Suppressor macrophage (primary cell): ENCODE measurements at regions not wholly inside any gene's neighbourhood (a gene's known extent, or its start where the extent isn't known, plus 50 kb on each side); places are given as distances from the start of the nearest gene placed in this dataset.
"Not testable (repeated sequence)": the region's sequence is repeated elsewhere in the genome, so short reads cannot be mapped to it uniquely, and the experiment has no call there.

Source experiments
- DNase-seq, 4 experiments: peaks; one replicate each; pipeline ENCODE4 v3.0.0-alpha.2; 2020 to 2022

DNA sequence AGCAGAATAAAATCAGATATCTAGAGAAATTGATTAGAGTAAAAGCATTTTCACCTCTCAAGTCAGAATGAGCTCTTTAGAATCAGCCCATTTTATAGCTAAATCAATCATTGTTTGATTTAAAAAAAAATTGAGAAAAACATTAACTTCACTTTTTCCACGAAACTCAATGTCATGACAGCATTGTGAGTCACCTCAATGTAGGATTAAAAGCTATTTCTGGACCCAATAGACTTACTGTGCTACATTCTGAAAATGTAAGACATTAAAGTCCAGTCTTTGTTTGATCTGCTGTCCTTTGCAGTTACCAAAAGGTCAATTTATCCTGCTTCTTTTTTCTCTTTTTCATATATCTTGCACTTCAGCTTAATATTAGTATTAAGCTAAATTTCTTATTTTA lies 519.4 kb upstream of the ZNF337 start:
- no peak for DNase-seq

DNA sequence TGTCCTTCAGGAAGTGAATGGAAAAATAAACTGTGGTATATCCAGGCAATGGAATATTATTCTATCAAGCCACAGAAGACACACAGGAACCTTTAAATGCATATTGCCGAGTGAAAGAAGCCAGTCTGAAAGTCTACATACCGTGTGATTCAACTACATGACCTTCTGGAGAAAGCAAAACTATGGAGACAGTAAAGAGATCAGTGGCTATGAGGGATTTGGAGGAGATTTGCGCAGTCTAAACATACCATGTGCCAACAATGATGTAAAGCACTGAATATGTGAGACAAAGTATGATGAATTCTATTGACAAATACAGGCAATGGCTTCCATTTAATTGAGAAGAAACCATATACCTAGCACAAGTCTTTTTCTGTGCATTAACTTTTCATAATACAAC lies 518.3 kb upstream of the ZNF337 start:
- no peak for DNase-seq

DNA sequence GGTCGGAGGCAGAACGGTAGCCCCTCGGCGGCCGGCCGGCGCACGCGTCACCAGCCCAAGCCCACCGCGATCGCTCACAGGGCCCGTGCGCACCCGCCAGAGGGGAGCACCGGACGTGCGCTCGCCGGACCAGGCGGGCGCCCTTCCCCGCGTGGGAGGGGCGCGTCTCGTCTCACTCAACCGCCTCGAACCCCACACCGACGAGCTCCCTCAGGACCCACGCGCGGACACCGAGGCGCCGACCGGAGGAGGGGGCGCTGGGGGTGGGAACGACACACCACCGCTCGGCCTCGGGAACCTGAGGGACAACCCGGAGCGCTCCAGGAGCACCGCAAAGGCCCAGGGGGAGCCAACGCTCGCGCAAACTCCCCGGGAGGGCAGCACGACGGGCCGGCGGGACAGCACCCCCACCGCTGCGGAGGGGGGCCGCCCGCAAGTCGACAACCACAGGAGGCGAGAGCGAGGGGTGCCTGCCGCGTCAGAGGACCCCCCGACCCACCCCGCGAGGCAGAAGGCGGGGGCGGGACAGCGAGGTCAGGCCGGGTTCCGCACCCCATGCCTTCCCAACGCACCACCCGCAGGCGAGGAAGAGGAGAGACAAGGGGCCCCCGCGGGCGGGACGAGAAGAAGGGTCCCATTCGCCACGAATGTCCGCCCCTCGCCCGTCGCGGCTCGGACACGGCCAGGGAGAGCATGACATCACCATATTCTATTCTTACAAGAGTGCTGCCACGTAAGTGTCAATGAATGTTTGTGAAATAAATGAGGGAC lies 512.7 kb upstream of the ZNF337 start:
- DNase-seq = peak in 1 of 4 experiments; percentile 5

DNA sequence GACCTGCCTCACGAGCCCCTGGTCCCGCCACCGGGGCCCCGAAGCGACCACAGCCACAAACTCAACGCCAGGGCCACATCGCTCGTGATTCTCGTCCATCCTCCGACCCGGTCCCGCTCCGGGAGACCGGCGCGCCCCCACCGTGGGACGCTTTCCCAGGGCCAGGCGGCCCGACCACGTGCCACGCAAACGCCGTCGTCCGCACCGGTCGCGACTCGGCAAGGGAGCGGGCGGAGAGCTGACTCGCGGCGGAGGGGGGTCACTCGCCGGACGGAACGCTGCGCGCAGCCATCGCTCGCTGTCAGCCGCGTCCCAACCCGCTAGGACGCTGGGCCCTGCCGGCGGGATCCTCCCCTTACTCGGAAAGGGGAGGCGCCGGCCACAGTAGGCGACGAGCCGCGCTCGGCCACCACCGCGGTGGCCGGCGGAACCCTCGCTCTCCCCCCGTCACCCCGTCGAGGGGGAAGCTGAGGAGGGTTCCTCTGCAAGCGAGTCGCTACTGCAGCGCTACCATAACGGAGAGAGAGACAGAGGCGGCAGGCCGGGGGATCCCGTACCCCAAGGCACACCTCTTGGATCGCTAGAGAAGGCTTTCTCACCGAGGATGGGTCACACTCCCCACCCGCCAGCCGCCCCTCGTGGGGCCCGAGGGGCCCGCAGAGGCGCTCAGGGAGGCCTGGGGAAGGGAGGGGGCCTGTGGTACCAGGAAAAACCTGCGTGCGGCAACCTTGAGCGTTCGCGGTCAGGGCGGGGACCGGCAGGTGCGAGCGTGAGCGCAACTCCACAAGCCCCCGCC lies 511.8 kb upstream of the ZNF337 start:
- no peak for DNase-seq

DNA sequence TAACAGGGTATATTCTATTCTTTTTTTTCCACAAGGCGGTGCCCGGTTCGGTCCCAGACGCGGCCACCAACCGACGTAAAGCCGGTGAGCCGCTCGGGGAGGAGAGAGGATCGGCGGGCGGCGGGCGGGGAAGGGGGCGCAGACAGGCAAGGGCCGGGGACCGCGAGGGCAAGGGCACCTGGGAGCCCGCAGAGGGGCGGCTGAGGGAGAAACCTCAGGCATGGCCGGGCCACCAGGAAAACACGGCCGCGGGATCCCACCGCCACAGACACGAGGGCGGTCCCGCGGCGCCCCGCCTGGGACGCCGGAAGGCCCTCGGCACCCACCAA lies 511.3 kb upstream of the ZNF337 start:
- DNase-seq = not testable (repeated sequence)

DNA sequence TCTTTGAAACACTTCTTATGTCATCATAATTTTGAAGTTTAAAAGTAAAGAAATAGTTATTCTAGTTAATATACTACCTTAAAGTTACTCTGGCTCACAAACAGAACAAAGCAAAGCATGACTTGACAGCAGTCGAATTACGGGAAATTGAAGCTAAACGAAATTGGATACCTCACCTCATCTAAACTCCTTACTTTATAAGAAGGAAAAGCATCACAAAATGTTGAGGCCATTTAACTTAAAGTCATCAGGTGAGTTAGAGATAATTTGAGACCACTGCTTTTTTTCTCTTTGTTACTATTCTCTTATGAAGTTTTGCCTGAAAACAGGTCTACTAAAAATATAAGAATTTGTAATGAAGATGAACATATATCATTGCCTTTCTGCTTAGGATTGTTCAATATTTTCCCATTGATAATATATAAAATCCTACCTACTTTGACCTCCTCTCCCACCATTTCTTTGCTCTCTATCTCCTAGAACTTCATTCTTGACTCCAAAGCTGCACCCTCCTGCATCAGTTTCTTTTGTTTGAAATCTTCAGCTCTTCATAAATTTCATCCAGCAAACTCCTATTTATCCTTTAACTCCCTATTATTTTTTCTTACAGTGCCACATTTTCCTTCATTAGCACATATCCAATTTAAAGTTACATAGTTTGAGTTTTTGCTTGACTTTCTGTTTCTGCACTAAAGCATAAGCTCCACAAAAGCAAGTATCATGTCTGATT lies 510.7 kb upstream of the ZNF337 start:
- DNase-seq = no peak

DNA sequence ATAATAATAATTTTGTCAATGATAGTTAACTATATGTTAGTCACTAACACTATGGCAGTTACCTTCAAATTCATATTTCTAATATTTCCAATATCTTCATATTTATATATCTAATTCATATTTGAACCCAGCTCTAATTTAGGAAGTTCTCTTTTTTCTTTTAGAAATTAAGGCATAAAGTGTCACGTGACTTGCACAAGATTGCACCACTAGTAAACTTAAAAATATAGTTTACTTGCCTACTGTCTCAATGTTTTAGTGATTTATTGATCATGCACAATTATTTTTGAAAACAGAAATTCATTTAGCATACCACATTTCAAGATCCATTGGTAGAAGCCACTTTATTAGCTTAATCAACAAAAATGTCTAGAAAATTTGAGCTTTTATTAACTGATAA lies 508.7 kb upstream of the ZNF337 start:
- DNase-seq = no peak

DNA sequence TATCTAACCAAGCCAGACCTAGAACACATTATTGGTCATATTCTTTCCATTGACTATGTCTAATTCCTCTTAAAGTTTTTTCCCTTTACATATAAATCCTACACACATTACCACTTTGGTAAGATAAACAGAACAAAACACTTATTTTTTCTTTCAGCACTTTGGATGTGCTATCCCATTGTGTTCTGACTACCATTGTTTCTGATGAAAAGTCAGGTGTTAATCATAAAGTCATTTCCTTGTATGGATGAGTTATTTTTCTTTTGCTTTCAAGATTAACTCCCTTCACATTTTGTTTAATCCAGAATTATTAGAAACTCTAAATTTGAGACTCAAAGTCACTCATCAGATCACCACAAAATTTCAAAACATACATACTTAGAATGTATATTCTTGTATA lies 504.4 kb upstream of the ZNF337 start:
- DNase-seq = not testable (repeated sequence)

DNA sequence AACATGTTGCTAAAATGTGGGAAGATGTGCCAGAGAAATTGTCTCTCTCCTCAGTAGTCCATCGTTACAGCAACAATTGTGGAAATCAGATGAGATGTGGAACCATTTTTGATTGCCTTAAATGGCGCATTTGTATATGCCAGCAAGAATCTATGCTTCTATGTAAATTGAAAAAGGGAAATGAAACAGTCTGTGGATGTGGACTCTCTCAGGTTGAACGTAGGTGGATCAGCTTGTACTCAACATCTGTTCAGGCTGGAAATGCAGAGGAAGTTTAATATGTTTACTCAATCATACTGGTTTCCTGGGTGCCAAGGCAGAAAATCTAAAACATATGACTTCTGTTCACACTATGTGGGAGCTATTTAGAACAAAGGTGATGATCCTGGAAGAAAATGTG lies 490.7 kb upstream of the ZNF337 start:
- DNase-seq = not testable (repeated sequence)

DNA sequence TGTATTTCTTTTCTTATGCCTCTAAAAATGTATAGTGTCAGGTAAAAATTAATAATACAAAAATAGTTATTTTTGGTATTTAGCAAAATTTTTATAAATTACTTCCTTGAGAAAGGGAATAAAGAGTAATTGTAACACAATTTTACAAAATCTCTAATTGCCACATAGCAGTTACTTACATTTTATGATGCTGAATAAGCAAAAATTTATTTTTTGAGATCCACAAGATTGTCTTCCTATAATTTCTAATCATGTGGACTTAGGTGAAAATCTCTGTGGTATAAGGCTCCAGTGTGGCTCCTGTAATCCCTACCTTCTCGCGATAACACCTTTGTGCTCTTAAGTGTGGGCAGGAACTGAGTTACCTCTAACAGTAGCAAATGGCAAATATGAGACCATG lies 487.1 kb upstream of the ZNF337 start:
- DNase-seq = not testable (repeated sequence)

DNA sequence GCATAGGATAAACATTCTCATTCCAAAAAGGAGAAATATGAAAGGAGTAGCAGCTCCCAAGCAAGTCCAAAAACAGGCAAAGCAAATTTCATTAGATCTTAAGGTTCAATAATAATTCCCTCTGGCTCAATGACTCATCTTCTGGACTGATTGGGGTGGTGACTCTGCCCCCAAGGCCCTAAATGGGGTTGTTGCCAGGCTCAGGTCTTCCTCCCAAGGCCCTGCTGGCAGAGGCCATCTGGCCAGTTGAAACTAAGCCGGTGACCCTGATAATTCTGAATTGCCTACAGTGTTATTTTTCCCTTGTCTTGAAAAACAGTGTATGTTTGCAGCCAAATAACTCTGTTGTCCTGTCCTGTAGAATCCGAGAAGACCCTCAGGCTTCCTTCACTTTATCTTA lies 484.7 kb upstream of the ZNF337 start:
- DNase-seq = not testable (repeated sequence)

DNA sequence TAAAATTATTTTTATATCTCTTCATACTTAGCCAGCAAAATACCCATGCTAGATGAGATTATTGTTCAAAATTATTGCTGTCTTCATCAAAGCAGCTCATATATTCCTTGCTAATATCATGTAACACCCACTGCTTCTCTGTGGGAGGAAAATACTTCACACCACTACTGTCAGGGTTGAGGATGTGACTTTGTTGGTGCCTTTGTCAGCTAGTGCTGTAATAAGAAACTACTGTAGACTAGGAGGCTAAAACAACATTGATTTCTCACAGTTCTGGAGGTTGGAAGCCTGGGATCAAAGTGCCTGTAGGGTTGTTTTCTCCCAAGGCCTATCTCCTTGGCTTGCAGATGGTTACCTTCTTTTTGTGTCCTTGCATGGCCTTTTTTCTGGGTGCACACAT lies 475.2 kb upstream of the ZNF337 start:
- not testable (repeated sequence) for DNase-seq

DNA sequence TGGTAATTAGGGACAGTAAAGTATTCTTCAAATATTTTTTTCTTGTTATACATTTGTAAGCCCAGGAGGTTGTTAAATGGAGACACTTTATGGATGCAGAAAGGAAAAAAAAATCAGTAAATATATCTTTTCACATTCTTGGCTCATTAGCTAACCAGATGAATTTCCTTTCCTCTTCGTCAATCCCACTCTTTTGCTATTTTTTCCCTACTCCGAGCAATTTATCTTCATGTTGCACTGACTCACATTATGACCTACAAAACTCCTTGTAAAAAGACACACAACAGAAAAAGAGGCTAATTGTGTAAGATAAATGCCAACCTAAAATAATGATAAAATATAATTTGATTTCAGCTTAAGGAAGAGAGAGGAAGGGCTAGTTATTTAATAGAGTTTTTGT lies 472.9 kb upstream of the ZNF337 start:
- DNase-seq = no peak

DNA sequence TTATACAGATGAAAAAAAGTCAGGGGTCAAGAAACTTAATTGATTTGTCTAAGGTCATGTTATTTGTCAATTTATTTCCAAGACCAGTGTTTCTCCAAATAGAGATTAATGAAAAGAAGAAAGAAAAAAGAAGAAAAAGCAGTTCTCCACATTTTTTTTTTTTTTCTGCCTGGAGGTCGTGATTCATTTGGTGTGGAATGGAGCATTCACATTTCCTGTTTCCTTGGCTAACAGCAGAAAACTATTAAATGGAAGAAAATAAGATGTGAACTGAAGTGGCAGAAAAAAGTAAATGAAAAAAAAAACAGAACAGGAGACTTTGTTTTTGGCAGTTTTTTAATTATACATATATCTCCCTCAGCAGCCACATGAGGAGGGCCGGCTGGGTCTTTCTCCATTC lies 470.8 kb upstream of the ZNF337 start:
- no peak for DNase-seq

DNA sequence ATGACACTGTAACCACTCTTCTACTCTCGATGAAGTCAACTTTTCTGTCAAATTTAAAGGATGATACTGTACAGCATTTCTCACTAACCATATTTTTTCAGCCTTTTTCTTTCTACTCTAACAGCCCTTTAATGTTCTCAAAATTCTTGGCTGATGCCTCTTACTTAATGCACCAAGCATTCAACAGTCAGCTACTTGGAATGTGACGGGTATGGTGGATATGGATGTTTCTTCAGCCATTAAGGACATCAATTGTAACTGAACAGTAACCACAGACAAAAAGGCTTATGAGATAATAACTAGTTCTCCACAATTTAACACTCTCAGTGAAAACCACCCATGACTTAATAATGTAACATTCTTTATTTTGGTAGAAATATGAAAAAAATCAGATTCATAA lies 467.2 kb upstream of the ZNF337 start:
- DNase-seq = no peak

DNA sequence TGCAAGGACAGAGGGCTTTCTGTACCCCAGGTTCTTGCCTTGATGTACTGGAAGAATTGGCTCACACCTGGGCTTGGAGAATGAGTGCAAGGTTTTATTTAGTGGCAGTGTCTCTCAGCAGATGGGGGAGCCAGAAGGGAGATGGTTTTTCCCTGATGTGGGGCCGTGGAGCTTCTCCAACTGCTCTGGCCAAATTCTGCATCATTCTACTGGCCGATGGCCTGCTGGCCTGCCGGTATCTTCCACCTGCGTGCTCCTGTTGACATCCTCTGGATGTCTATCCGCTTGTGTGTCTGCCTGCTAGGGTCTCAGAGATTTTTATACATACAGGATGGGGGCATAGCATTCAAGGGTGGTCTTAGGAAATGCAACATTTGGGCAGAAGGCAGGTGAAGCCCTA lies 466.5 kb upstream of the ZNF337 start:
- not testable (repeated sequence) for DNase-seq

DNA sequence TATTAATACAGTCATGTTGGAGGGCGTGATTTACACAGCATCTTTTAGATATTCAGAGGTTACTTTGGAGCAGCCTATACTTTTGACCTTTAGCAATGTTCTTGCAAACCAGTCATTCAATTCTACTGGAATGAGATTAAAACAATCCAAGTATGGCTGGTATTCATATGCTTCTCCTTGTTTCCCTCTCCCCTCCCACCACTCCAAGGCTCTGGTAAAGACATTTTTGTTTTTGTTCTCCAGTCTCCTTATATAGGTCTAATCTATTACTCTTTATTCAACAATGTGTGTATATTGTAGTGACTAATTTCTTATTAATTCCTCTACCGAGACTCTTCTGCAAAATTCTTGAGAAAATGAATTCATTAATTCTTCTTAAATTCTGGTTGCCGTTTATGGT lies 465.1 kb upstream of the ZNF337 start:
- DNase-seq = not testable (repeated sequence)

DNA sequence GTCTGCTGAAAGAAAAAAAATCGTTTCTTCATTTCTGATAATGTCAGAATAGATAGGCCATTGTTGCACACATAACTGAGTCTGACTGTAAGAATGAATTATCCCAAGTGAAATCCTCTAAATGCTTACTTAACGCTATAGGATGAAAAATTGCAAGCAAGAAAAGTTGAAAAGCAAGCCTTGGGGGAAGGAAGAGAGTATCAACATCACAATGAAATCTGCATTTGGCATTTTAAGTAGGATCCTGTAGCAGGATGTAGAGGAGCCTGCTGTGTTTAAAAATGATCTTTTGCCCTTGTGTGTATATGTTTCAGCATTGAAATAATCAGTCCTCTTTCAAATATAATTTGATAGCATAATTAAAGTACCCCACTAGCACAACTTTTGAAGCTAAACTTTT lies 464.3 kb upstream of the ZNF337 start:
- not testable (repeated sequence) for DNase-seq

DNA sequence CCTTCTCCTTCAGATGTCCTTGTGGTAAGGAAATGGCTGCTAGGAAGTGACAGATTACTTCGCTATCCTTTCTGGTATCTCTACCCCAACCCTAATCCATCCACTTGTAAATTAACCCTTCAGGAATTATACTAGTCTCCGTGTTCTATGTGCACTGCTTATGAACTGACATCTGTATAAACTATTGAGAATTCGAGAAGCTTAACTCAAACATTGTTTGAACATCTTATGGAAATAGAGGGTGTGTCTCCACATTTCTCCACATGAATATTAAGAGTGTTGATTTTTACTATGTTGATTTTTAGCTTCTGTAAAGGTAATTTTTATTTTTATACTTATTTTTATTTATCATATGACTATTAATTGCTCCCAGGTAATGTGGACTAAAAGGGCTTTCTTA lies 457.6 kb upstream of the ZNF337 start:
- DNase-seq = no peak

DNA sequence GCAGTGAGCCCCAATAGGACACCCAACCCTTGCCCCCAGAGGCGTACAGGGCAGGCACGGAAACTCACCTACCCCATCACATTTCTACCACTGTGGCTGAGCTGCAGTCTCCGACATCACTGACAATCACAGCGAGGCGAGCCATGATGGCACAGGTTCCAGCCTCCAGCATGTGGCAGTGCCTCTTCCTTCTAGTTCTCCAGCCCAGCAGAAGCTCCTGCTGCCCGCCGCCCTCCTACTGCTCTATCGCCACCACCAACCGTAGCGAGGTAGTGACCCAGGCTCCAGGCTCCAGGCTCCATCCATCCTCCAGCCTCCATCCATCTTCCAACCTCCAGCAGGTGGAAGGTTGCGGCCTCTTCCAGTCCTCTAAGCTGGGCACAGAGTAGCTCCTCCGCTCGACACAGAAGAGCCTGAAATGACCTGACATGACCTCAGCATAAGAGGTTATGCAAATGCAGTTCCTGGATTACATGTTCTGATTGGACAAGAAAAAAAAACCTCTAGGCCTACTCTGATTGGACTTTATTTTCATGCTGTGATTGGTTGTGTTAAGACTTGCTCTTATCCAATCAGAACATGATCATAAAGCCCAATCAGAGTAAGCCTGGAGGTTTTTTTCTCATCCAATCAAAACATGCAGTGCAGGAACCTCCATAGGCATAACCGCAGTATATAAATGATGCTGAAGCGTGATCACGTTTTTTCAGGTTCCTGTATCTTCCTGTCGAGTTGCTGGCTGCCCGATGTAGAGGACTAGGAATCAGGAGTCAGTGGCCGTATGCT lies 438.9 kb upstream of the ZNF337 start:
- DNase-seq = no peak

DNA sequence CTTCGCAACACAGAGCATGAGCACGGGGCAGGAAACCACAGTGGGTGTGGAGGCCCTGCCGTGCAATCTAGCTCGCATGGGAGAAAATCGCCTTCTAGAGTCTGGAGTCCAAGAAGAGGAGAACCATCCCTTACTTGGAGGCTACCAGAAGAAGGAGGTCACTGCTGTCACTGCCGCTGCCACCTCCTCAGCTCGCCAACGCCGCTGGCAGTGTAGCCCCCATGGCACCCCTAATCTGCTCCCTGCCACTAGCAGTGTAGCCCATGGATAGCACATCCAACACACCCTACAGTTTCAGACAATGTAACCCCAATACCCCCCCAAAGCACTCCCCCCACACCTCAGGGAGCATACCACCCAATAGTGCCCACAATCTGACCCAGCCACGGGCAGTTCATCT lies 438.0 kb upstream of the ZNF337 start:
- no peak for DNase-seq

DNA sequence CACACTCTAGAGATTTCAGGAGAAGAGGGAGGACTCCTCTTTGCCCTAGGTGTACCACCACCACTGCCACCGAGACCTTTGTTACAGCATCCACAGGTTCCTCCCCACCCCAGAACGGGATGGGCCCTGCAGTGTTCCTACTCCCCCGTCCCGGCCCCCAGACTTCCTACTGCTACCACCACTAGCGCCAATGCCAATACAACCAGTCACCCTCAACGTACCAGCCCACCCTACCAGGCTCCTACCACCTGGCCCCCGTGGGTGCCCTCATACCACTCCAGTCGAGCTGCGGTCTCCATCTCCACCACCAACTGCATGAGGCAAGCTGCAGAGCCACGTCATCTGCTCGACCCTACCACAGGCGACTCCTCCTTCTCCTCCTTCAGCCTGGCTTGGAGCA lies 437.1 kb upstream of the ZNF337 start:
- DNase-seq = not testable (repeated sequence)

DNA sequence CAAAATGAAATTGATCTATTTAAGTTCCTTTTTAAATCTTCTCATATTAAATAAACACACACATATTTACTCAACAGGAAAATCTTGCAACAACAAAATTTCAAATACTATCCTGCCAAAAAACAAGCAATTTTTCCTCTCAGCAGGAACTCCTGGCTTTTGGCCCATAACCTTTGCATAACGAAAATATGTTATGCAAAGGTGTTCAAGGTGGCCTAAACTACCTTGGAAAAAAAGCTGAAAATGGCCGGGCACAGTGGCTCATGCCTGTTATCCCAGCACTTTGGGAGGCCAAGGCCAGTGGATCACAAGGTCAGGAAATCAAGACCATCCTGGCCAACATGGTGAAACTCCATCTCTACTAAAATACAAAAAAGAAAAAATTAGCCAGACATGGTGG lies 424.3 kb upstream of the ZNF337 start:
- not testable (repeated sequence) for DNase-seq
